PC-3 (cell line): ENCODE measurements at regions not wholly inside any gene's neighbourhood (a gene's known extent, or its start where the extent isn't known, plus 50 kb on each side); places are given as distances from the start of the nearest gene placed in this dataset.
"Not testable (repeated sequence)": the region's sequence is repeated elsewhere in the genome, so short reads cannot be mapped to it uniquely, and the experiment has no call there.

ENCODE experiments used
- ATAC-seq: fragments of 200-7000 bp; cut with Tn5 transposase; 2 replicates; pipeline ENCODE4 v1.9.1; 2020; ENCODE audit warnings: mild to moderate bottlenecking, moderate library complexity
- BruUV-seq: library from RNA; stranded (reverse); fragments of 400-500 nt; replicated peaks from 2 replicates; lab custom pipeline; 2021; lab: Mats Ljungman, UMichigan
- CTCF ChIA-PET: fragments of 300-600 bp; sonication (Branson Sonifier 250); formaldehyde crosslinking; loops from one replicate; lab custom pipeline; 2022; ENCODE audit warnings: antibody characterized with exemption; lab: Charles Lee
- POLR2A ChIA-PET: fragments of 300-600 bp; sonication (Branson Sonifier 250); formaldehyde crosslinking; loops from one replicate; lab custom pipeline; 2022; ENCODE audit warnings: antibody characterized with exemption; ENCODE audit not compliant: unreplicated experiment; lab: Charles Lee
- DNase-seq: peaks from one replicate; pipeline ENCODE4 v3.0.0-alpha.2; 2015
- H2AFZ ChIP-seq: fragments of 300-600 bp; sonication (generic); 2 replicates; pipeline ENCODE4 v1.6.0; 2016; ENCODE audit warnings: antibody characterized with exemption, low read length
- H3F3A ChIP-seq: fragments of 300-600 bp; sonication (generic); one replicate; pipeline ENCODE4 v1.6.0; 2017; ENCODE audit warnings: antibody characterized with exemption, low read length, control low read depth, mild to moderate bottlenecking; ENCODE audit not compliant: unreplicated experiment
- H3K27ac ChIP-seq: fragments of 300-600 bp; sonication (generic); 2 replicates; pipeline ENCODE4 v1.5.1; 2016; ENCODE audit warnings: mild to moderate bottlenecking, low read length
- H3K27me3 ChIP-seq: fragments of 300-600 bp; sonication (generic); 2 replicates; pipeline ENCODE4 v1.6.1; 2016; ENCODE audit warnings: low read length, mixed read lengths
- H3K36me3 ChIP-seq: fragments of 300-600 bp; sonication (generic); 2 replicates; pipeline ENCODE4 v1.6.1; 2016; ENCODE audit warnings: low read depth, mixed run types, low read length, mixed read lengths
- H3K4me1 ChIP-seq: fragments of 300-600 bp; sonication (generic); 2 replicates; pipeline ENCODE4 v1.5.1; 2016; ENCODE audit warnings: low read length; ENCODE audit not compliant: insufficient read depth
- H3K4me2 ChIP-seq: fragments of 300-600 bp; sonication (generic); 2 replicates; pipeline ENCODE4 v1.6.0; 2016; ENCODE audit warnings: low read length
- H3K4me3 ChIP-seq: fragments of 300-600 bp; sonication (generic); 2 replicates; pipeline ENCODE4 v1.5.1; 2016; ENCODE audit warnings: mild to moderate bottlenecking, low read length, mixed read lengths
- H3K79me2 ChIP-seq: fragments of 300-600 bp; sonication (generic); 2 replicates; pipeline ENCODE4 v1.6.1; 2017; ENCODE audit warnings: low read length, mixed read lengths
- H3K9ac ChIP-seq: fragments of 300-600 bp; sonication (generic); 2 replicates; pipeline ENCODE4 v1.6.0; 2016; ENCODE audit warnings: mild to moderate bottlenecking, low read length
- H3K9me2 ChIP-seq: fragments of 300-600 bp; sonication (generic); replicated peaks from 2 replicates; pipeline ENCODE4 v1.6.1; 2016; ENCODE audit warnings: mixed run types, low read length, mixed read lengths
- H3K9me3 ChIP-seq: fragments of 300-600 bp; sonication (generic); 2 replicates; pipeline ENCODE4 v1.6.1; 2016; ENCODE audit warnings: low read length, mixed read lengths
- H4K20me1 ChIP-seq: fragments of 300-600 bp; sonication (generic); 2 replicates; pipeline ENCODE4 v1.6.1; 2016; ENCODE audit warnings: low read length, mixed read lengths
- EZH2 ChIP-seq: fragments of 300-600 bp; sonication (generic); IDR thresholded peaks from one replicate; pipeline ENCODE4 v1.6.1; 2017; ENCODE audit warnings: antibody characterized with exemption, mild to moderate bottlenecking, low read length; ENCODE audit not compliant: unreplicated experiment
- EZH2phosphoT487 ChIP-seq: fragments of 300-600 bp; sonication (generic); IDR thresholded peaks from 2 replicates; pipeline ENCODE4 v1.6.1; 2018; ENCODE audit warnings: mild to moderate bottlenecking, antibody characterized with exemption, low read length, borderline replicate concordance
- intact Hi-C: fragments of 100-400 bp; cut with micrococcal nuclease; formaldehyde crosslinking; loops from 2 replicates; pipeline ENCODE4 v1.9.0; 2023
- TF ChIP-seq, protein P1 (sequence below): fragments of 300-600 bp; sonication (generic); conservative IDR thresholded peaks from 2 replicates; pipeline ENCODE4 v1.5.1; 2017; ENCODE audit warnings: antibody characterized with exemption, low read depth, mild to moderate bottlenecking, low read length

GRCh38 chr18:29361843-29362242, 1184.9 kb upstream of the CDH2 start:
- no TSS peak for BruUV-seq
- Histone ChIP-seq H4K20me1 (no peaks in the 10 kb centered on the region), H3K9me3 (no peaks in the 10 kb centered on the region), H3K4me3 (no peak overlapping the region), H3K9me2 (no peaks in the 10 kb centered on the region), H3K4me2 (no peak overlapping the region), H3K79me2 (no peaks in the 10 kb centered on the region), H3F3A (no peaks in the 10 kb centered on the region), H3K4me1 (0 out of 2 replicates have a peak, but pooled peaks cover 3% of the 10 kb centered on the region), H3K27ac (no peak overlapping the region), H3K36me3 (no peaks in the 10 kb centered on the region), H3K27me3 (no peaks in the 10 kb centered on the region), H3K9ac (no peak overlapping the region), H2AFZ (no peak overlapping the region)
- ATAC-seq = no peak
- POLR2A ChIA-PET = no interaction called here
- intact Hi-C loops = no loop called here
- no peak for DNase-seq
- CTCF ChIA-PET = no interaction called here
- no peak for TF ChIP-seq EZH2
- TF ChIP-seq EZH2phosphoT487 = no peak
- TF ChIP-seq, protein P1, sequence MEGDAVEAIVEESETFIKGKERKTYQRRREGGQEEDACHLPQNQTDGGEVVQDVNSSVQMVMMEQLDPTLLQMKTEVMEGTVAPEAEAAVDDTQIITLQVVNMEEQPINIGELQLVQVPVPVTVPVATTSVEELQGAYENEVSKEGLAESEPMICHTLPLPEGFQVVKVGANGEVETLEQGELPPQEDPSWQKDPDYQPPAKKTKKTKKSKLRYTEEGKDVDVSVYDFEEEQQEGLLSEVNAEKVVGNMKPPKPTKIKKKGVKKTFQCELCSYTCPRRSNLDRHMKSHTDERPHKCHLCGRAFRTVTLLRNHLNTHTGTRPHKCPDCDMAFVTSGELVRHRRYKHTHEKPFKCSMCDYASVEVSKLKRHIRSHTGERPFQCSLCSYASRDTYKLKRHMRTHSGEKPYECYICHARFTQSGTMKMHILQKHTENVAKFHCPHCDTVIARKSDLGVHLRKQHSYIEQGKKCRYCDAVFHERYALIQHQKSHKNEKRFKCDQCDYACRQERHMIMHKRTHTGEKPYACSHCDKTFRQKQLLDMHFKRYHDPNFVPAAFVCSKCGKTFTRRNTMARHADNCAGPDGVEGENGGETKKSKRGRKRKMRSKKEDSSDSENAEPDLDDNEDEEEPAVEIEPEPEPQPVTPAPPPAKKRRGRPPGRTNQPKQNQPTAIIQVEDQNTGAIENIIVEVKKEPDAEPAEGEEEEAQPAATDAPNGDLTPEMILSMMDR = no peak

- POLR2A ChIA-PET, BruUV-seq, H3F3A ChIP-seq, DNase-seq, H3K9me2 ChIP-seq, H3K9ac ChIP-seq, H4K20me1 ChIP-seq, H3K4me1 ChIP-seq, H3K4me2 ChIP-seq, H3K9me3 ChIP-seq, H3K36me3 ChIP-seq, H3K4me3 ChIP-seq, H3K79me2 ChIP-seq, H3K27ac ChIP-seq, H3K27me3 ChIP-seq, intact Hi-C loops, ATAC-seq, H2AFZ ChIP-seq: not testable (repeated sequence)
- CTCF ChIA-PET = interaction anchor here (0.6 kb wide), 1 partner anchor 39 kb away, joined by 10 read pairs; no protein-coding TSS in a partner anchor
Observed at GRCh38 chr18:29360659-29361058, 1183.7 kb upstream of the CDH2 start.

DNA sequence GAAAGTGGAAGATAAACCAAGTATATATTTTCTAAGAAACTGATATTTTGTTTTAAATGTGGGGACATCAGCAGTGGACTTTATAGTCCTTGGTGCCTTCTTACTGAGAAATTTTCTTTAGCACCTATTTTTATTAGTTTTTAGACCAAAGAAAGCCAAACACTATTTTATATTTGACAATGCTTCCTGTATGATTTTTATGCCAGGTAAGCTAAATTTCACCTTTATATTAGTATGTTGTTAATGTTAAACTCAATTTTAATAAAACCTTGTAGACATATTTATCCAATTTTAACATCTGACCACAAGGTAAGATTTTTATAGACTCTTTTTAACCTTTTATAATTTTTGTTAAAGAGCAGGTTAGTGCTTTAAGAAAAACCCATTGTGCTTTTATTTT, 1182.3 kb upstream of the CDH2 start:
- BruUV-seq, H2AFZ ChIP-seq, CTCF ChIA-PET, H3K4me2 ChIP-seq, H3K27ac ChIP-seq, DNase-seq, POLR2A ChIA-PET, H3F3A ChIP-seq, H3K9ac ChIP-seq, H3K4me3 ChIP-seq, H3K27me3 ChIP-seq, H3K36me3 ChIP-seq, intact Hi-C loops, H3K9me3 ChIP-seq, H3K4me1 ChIP-seq, H4K20me1 ChIP-seq, ATAC-seq, H3K79me2 ChIP-seq, H3K9me2 ChIP-seq: not testable (repeated sequence)

- H3K4me2 ChIP-seq = no peak overlapping the region
- intact Hi-C loops = no loop called here
- no peak overlapping the region for H3K9ac ChIP-seq
- BruUV-seq = no TSS peak
- no peaks in the 10 kb centered on the region for H4K20me1 ChIP-seq
- no peak for ATAC-seq
- POLR2A ChIA-PET = no interaction called here
- H3K9me2 ChIP-seq = no peaks in the 10 kb centered on the region
- H3K36me3 ChIP-seq = no peaks in the 10 kb centered on the region
- no peaks in the 10 kb centered on the region for H3K79me2 ChIP-seq
- H3K27me3 ChIP-seq = no peaks in the 10 kb centered on the region
- CTCF ChIA-PET = no interaction called here
- H3K4me3 ChIP-seq = no peak overlapping the region
- H3K9me3 ChIP-seq = no peaks in the 10 kb centered on the region
- TF ChIP-seq EZH2phosphoT487 (no peak), EZH2 (no peak)
- TF ChIP-seq, protein P1 = no peak
- no peak for DNase-seq
- H3K27ac ChIP-seq = no peak overlapping the region
- H2AFZ ChIP-seq = no peak overlapping the region
- H3K4me1 ChIP-seq = no peaks in the 10 kb centered on the region
- H3F3A ChIP-seq = no peaks in the 10 kb centered on the region
Observed at GRCh38 chr18:29351171-29351570, 1174.2 kb upstream of the CDH2 start.
